Activated naive CD4-positive, alpha-beta T cell treated with anti-CD3 and anti-CD28 coated beads, Interleukin-2, amount 50 U/mL, for 72 hours (primary cell): ENCODE measurements at regions not wholly inside any gene's neighbourhood (a gene's known extent, or its start where the extent isn't known, plus 50 kb on each side); places are given as distances from the start of the nearest gene placed in this dataset.
"Not testable (repeated sequence)": the region's sequence is repeated elsewhere in the genome, so short reads cannot be mapped to it uniquely, and the experiment has no call there.

Source experiments
- ATAC-seq, 2 donors: fragments of 150-1000 bp; cut with Tn5 transposase; 2 replicates each; pipeline ENCODE4 v1.10.0; 2021; ENCODE audit warnings: mild to moderate bottlenecking in 2 of 2, moderate library complexity in 2 of 2
- DNase-seq, 2 donors: peaks; one replicate each; pipeline ENCODE4 v3.0.0; 2021 to 2022; ENCODE audit warnings: low spot score in 2 of 2
- H3K27ac Mint-ChIP-seq, 2 donors: one replicate each; pipeline ENCODE4 v1.8.0; 2022; ENCODE audit warnings: mild to moderate bottlenecking in 2 of 2, mixed read lengths in 2 of 2
- H3K36me3 Mint-ChIP-seq, 2 donors: one replicate each; pipeline ENCODE4 v1.8.0; 2022; ENCODE audit warnings: mixed read lengths in 2 of 2
- H3K9me3 Mint-ChIP-seq, 2 donors: one replicate each; pipeline ENCODE4 v1.8.0; 2022; ENCODE audit warnings: mixed read lengths in 2 of 2

DNA sequence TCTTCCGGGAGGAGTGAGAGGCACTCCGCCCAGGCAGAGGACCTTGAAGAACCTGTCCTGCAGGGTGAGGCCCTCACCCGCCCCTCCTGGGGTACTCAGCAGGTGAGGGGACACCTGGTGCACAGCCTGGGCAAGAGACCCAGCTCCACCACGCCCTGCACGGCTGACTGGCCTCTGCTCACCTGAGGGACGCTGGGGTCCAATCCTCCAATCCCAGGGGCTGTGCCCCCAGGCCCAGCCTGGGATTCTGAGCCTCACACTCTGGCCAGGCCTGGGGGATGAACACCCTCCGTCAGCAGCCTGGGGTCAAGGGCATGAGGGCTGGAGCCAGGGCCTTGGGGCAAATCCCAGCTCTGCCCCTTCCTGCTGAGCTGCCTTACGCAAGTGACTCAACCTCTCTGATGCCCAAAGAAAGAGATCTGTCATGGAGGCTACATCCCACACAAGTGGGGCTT, 149.9 kb upstream of the PTPN1 start:
- H3K27ac Mint-ChIP-seq = no peak overlapping the region

DNA sequence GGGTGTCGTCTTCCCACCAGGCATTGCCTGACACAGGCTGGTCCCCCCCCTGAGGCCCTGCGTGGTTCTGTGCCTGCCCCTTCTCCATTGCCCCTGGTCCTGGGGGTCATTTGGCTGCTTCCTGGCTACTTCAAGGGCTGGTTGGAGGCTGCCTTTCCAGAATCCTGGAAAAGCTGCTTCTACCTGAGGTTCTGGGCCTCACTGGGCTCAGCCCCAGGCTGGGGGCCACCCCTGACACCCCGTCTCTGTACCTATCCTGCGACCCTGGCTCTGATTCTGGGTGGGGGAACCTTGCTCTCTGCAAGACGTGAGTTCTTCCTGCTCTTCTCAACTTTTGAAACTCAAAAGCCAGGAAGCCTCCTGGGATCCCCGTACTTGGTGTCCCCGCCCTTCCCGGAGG, 149.3 kb upstream of the PTPN1 start:
- DNase-seq (no peak), ATAC-seq (no peak)
- H3K36me3 Mint-ChIP-seq = no peaks in the 10 kb centered on the region
- H3K27ac Mint-ChIP-seq = no peak overlapping the region
- H3K9me3 Mint-ChIP-seq = no peaks in the 10 kb centered on the region

More for the DNA sequence above, 149.9 kb upstream of the PTPN1 start:
- H3K36me3 Mint-ChIP-seq = no peaks in the 10 kb centered on the region
- H3K9me3 Mint-ChIP-seq = no peaks in the 10 kb centered on the region
- ATAC-seq (no peak), DNase-seq (no peak)

- H3K27ac Mint-ChIP-seq, DNase-seq, H3K36me3 Mint-ChIP-seq, ATAC-seq, H3K9me3 Mint-ChIP-seq: not testable (repeated sequence)
Observed at GRCh38 chr20:50362177-50362576, 148.0 kb upstream of the PTPN1 start.

- no peak for ATAC-seq
- Mint-ChIP-seq H3K27ac (no peak overlapping the region), H3K36me3 (no peaks in the 10 kb centered on the region), H3K9me3 (peaks cover 0 to 1% of the 10 kb centered on the region in 2 donors)
- no peak for DNase-seq
Observed at GRCh38 chr20:50363027-50363426, 147.2 kb upstream of the PTPN1 start.

- no peak overlapping the region for H3K27ac Mint-ChIP-seq
- ATAC-seq (no peak), DNase-seq (no peak)
- H3K36me3 Mint-ChIP-seq = no peaks in the 10 kb centered on the region
- H3K9me3 Mint-ChIP-seq = peaks cover 0 to 5% of the 10 kb centered on the region in 2 donors
Observed at GRCh38 chr20:50363479-50363878, 146.7 kb upstream of the PTPN1 start.

GRCh38 chr20:50364542-50364941, 145.6 kb upstream of the PTPN1 start:
- Mint-ChIP-seq H3K36me3 (no peaks in the 10 kb centered on the region), H3K27ac (no peak overlapping the region), H3K9me3 (peaks cover 0 to 5% of the 10 kb centered on the region in 2 donors)
- DNase-seq (no peak), ATAC-seq (no peak)

DNA sequence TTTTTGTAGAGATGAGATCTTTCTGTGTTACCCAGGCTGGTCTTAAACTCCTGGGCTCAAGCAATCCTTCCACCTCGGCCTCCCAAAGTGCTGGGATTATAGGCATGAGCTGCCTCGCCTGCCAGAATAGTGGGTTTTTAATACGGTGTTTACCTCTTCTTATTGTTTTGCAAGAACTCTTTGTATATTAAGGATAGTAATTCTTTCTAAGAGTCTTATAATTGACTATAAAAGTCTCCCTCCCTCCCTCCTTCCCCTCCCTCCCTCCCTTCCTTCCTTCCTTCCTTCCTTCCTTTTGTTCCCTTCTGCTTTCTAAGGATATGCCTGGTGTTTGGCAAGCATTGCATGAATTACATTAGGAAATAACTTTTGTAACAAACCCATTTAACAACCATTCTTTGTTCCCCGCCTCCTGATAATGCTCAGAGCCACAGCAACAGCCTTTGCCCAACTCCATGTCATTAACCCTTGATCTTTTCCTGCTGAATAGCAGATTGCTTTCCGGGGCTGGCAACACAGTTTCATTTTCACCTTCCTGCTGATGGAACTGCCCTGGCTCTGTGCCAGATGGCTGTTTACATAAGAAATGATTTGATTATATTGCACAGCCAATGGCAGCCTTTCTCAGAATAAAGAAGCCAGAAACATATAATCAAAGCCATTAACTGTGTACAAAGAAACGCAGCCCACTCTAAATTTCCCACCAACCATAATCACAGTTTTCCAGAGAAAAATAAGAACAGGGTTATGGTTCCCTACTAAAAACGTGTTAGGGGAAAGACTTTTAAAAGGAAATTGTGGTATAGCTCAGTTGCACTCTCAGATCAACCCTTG, 143.7 kb upstream of the PTPN1 start:
- ATAC-seq = no peak
- DNase-seq = no peak
- Mint-ChIP-seq H3K9me3 (peaks cover 0 to 5% of the 10 kb centered on the region in 2 donors), H3K36me3 (no peaks in the 10 kb centered on the region), H3K27ac (no peak overlapping the region)

- Mint-ChIP-seq H3K36me3 (no peaks in the 10 kb centered on the region), H3K9me3 (peaks cover 0 to 5% of the 10 kb centered on the region in 2 donors), H3K27ac (no peak overlapping the region)
- DNase-seq (no peak), ATAC-seq (no peak)
Observed at GRCh38 chr20:50367104-50367674, 143.0 kb upstream of the PTPN1 start.

DNA sequence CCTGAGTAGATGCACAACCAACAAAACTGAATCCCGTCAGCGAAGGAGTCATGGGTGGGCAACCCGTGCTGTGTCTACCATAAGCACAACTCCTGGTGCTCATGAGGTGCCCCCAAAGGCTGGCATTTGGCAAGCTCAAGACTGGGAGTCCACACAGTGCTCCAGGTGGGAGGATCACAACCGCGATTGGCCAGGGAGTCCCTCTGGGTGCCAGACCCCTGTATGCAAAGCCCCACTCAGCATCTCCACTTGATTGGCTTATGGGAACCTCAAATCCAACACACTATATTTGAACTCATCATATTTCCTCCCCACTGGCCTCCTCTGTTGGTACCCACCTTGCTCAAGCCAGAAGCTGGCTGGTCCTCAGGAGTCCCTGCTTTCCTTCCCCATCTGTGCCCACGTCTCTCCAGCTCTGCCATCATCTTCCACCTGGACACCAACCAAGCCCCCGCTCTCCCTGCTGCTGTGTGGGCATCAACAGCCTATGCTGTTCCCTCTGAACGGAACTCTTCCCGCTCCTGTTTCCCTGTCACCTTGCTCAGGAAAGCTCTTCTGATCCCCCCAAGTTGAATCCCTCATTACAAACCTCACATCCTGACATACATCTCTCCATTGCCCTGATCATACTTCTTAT, 142.3 kb upstream of the PTPN1 start:
- ATAC-seq (no peak), DNase-seq (no peak)
- Mint-ChIP-seq H3K9me3 (peaks cover 0 to 5% of the 10 kb centered on the region in 2 donors), H3K27ac (peak overlapping the region in 1 of 2 donors; percentile 33), H3K36me3 (no peaks in the 10 kb centered on the region)

GRCh38 chr20:50368386-50368785, 141.8 kb upstream of the PTPN1 start:
- peaks cover 0 to 5% of the 10 kb centered on the region in 2 donors for H3K9me3 Mint-ChIP-seq
- no peak for DNase-seq

DNA sequence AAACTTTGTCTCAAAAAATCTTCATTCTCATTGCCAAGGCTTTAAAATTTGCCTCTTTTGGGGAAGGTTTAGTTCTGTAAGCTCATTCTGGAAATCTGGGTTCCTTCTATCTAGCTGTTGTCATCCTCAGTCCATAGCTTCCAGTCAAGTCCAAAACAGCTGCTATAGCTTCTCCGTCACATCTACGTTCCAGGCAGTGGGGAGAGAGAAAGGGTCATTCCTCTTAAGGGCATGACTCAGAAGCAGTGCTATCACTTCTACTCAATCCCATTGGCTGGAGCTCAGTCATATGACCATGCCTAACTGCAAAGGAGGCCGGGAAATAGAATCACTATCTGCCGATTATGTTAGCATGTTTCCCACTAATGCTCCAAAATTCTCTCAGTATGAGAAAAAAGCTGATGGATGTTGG, 141.4 kb upstream of the PTPN1 start:
- Mint-ChIP-seq H3K27ac (peak overlapping the region in 1 of 2 donors; percentile 33), H3K9me3 (peaks cover 0 to 5% of the 10 kb centered on the region in 2 donors), H3K36me3 (no peaks in the 10 kb centered on the region)
- DNase-seq (no peak), ATAC-seq (no peak)

More at GRCh38 chr20:50368386-50368785, 141.8 kb upstream of the PTPN1 start:
- peak overlapping the region in 1 of 2 donors; percentile 33 for H3K27ac Mint-ChIP-seq
- no peak for ATAC-seq
- no peaks in the 10 kb centered on the region for H3K36me3 Mint-ChIP-seq

DNA sequence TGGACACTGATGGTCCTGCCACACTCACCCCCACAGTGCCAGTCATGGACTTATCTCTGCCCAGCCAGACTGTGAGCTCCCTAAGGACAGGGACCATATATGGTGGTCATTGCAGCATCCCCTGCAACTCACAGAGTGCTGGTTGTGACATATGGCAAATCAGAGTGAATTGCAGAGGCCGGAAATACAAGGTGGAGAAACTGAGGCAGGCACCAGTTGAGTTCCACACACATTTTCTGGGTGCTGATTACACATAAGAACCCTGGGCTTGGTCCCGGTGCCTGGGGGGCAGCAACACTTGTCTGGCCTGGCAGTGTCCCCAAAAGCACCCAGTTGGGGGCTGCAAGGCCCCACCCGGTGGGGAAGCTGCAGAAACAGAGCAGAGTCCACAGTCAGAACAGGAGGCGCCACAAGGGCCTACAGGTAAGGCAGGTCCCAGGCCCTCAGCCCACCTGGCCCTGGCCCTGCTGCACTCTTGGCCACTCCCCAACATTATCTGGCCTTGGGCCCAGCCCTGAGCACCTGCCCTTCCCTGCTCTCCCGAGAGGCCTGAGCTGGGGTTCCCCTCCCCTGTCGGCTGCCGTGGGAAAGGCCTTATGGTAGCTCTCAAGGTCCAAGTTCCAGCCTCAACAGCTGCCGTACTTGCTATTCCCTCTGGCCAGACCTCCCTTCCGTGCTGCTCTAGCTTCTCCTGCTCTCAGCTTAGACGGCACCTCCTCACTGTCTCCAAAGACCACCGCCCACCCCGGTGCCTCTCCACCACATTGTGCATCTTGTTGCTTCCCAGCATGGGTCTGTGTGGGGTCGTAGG, 140.8 kb upstream of the PTPN1 start:
- DNase-seq (no peak), ATAC-seq (no peak)
- H3K36me3 Mint-ChIP-seq = no peaks in the 10 kb centered on the region
- no peak overlapping the region for H3K27ac Mint-ChIP-seq
- peaks cover 0 to 5% of the 10 kb centered on the region in 2 donors for H3K9me3 Mint-ChIP-seq

DNA sequence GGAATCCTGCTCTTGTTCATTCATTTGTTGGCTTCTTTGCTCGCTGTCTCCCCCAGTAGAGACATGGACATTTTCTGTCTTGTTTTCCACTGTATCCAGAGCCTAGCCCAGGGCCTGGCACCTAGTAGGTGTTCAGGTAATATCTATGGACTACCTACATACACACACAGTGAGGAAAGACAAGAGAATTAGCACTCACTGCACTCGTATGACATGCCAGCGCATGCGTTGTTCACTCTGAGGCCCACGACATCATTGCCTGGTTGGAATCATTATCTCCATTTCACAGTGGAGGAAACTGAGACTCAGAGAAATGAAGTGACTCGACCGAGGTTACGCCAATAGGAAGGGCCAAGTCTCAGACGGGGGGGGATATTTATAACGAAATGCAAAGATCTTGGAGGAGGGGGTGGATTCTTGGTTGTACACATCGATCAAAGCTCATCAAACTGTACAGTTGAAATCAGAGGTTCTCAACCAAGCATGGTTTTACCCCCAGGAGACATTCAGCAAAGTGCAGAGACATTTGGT, 140.1 kb upstream of the PTPN1 start:
- DNase-seq (no peak), ATAC-seq (no peak)
- H3K27ac Mint-ChIP-seq = no peak overlapping the region
- peaks cover 0 to 5% of the 10 kb centered on the region in 2 donors for H3K9me3 Mint-ChIP-seq
- H3K36me3 Mint-ChIP-seq = no peaks in the 10 kb centered on the region

DNA sequence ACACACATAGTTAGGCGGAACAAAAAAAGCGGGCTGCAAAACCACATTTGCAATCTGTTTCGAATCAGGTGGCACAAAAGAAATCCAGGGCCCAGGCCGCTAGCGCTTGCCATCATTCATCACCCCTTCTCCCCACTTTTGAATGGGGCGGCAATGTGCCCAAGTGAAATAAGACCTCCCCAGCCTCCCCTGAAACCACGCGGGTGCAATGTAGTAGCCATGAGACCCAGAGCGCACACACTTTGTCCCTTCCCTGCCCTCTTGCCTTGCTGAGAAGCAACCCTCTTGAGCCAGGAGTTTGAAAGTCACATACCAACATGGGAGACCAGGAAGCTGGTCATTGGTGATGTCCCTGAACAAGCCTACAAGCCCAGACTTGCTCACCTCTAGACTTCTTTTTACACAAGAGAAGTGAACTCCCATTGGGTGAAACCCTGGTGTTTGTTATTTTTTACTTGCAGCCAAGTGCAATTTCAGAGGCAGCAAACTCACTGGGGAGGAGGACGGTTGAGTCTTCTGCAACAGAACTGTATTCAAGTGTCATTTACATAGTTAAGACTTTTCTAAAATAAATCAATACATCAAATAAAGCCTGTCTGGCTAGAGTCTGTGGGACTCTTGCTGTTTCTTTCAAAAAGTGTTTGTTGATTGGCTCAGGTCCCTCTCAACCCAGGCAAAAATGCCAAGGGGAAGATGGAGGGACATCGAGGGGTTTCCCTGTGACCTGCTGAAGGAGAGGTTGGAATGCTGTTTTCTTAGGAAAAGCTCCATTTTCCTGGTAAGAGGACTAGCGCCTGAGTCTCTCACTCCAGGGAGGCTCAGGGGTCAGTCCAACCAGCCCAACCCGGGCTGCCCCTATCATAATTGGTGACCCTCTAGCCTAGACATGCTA, 138.1 kb upstream of the PTPN1 start:
- no peak for DNase-seq
- ATAC-seq = peak in 1 of 2 donors; percentile 40
- H3K27ac Mint-ChIP-seq = peak overlapping the region; percentile 5 to 12
- H3K9me3 Mint-ChIP-seq = peaks cover 0 to 5% of the 10 kb centered on the region in 2 donors
- no peaks in the 10 kb centered on the region for H3K36me3 Mint-ChIP-seq

DNA sequence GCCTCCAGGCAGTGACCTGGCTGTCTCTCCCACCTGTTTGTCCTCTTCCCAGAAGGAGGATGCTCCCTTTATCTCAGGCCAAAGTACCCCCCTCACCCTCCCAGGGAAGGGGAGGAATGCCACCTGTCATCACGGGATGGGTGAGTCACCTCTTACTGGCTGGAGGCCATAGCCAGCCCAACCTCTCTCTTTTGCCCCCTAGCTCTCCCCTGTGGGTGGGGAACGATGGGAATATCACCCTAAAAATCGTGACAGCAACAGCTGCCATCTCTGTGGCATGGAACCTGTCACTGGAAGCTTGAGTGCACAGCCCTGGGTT, 137.5 kb upstream of the PTPN1 start:
- DNase-seq (no peak), ATAC-seq (no peak)
- no peaks in the 10 kb centered on the region for H3K36me3 Mint-ChIP-seq
- peak overlapping the region; percentile 7 to 53 for H3K27ac Mint-ChIP-seq
- peaks cover 0 to 5% of the 10 kb centered on the region in 2 donors for H3K9me3 Mint-ChIP-seq
